GM18868 (cell line): ENCODE measurements at regions not wholly inside any gene's neighbourhood (a gene's known extent, or its start where the extent isn't known, plus 50 kb on each side); places are given as distances from the start of the nearest gene placed in this dataset.

ENCODE experiments used
- ATAC-seq: cut with Tn5 transposase; IDR thresholded peaks from one replicate; pipeline ENCODE4 v1.9.1; 2021; ENCODE audit warnings: mild to moderate bottlenecking, moderate library complexity; ENCODE audit not compliant: unreplicated experiment

DNA sequence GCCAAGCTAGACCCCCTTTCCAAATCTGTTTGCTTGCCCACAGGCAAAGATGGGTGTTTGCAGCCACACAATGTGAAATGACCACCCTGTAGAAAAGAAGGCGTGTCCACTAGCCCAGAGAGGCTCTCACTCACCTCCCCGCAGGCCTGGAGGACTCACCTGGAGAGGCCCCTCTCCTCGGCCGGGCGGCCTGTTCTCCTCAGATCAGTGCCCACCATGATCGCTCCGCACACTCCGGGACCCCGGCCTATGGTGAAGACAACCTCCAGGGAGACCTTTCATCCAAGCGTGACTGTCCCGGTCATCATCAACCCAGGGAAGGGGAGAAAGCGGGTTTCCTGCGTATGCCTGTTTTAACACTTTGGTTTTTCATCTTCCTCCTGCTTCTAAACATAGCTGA is 328.7 kb upstream of the SALL3 start:
- no peak for ATAC-seq

GRCh38 chr18:78652001-78652545 is 327.5 kb upstream of the SALL3 start:
- no peak for ATAC-seq

DNA sequence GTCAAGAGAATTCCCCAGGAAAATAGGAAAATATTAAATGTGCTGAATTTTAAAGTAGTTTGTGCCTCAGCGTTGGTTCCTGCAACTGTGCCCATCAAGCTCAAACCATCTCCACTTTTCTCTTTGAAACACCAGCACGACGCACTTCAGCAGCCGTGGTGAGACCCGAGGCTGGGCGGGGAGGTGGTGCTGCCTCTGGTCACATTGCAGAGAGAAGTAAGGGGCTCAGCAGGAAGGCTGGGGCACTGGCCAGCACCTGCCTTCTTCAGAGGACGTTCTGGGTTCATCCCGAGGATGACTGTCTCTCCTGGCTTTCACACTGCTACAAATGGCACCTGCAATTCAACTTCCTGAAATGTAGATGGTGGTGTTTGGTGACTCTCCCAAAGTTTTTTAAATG is 323.7 kb upstream of the SALL3 start:
- no peak for ATAC-seq

GRCh38 chr18:78656346-78656925 is 323.2 kb upstream of the SALL3 start:
- ATAC-seq = no peak

DNA sequence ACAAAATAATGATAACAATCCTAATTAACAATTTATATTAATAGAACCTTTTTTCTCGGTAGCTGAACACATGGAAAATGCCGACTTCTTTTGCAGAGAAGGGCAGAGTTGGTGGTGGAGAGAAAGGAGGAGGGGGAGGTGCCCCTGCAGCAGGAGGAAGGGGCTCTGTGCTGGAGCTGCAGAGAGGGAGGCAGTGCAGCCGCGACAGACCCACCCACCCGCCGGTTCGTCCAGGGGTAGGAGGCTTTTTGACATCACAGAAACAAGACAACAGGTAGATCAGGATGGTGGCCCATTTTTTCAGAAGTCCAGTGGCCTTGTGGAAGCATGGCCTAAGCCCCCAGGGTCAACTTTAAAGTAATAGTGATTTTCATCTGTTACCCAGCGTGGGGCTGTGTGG is 321.1 kb upstream of the SALL3 start:
- no peak for ATAC-seq

DNA sequence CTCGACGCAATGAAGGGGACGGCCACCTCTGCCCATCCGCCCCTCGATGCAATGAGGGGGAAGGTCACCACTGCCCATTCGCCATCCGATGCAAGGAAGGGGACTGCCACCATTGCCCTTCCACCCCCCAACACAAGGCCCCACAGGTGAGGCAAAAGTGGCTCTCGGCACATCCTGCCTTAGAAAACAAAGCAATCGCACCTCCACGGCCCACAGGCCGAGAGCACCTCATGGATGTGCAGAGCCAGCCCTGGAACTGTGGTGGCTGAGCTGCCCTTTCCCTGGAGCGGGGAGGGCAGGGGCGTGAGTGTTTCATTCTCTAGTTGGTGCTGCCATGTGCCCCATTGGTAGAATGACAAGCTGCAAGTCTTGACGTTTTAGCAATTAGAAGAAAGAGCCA is 320.6 kb upstream of the SALL3 start:
- no peak for ATAC-seq

DNA sequence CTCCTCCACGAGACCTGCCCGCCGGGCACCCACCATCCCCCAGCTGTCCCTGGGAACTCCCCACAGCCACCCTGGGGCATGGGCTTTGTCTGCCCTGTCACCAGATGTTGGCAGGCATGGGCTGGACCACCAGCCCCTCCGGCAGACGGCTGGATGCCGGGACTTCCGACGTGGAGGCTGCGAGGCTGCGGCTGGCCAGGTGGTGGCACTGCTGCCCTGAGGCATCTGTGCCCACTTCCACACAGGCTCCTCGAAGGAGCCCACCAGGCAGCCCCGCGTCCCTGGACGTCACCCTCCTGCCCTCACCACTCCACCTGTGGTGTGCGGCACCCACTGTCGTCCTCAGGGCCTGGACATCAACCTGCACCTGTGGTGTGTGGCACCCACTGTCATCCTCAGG is 319.9 kb upstream of the SALL3 start:
- ATAC-seq = no peak

DNA sequence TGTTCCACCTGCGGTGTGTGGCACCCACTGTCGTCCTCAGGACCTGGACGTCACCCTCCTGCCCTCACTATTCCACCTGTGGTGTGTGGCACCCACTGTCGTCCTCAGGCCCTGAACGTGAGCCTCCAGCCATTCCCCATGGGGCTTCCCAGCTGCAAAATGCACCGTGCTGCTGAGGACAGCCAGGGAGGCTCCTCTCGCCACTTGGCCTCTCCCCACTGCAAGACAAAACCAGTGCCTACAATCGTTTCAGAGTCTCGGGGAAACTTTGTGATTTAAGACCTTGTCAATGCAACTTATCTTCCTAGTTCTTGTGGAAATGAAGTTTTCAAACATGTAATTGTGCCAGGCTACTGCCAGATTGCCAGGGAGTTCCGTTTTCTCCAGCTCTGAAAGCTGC is 319.3 kb upstream of the SALL3 start:
- no peak for ATAC-seq

- ATAC-seq = no peak
These were observed 318.3 kb upstream of the SALL3 start for GRCh38 chr18:78661316-78661715.

GRCh38 chr18:78662879-78663278 is 316.7 kb upstream of the SALL3 start:
- ATAC-seq = no peak

- ATAC-seq = no peak
These were observed 315.6 kb upstream of the SALL3 start for GRCh38 chr18:78664048-78664447.

DNA sequence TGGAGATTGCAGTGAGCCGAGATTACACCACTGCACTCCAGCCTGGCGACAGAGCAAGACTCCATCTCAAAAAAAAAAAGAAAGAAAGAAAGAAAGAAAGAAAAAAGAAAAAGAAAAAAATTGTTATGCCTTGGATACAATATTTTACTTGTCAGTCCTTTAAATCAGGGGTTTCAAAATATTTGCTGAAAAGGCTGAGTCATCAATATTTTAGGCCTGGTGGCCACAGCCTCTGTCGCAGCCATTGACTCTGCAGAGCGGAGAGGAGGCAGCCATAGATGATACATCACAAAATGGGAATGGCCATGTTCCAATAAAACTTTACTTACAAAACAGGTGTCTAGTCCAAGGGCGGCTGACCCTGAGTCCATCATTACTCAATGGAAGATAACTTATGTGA is 314.8 kb upstream of the SALL3 start:
- no peak for ATAC-seq

GRCh38 chr18:78665644-78666043 is 314.0 kb upstream of the SALL3 start:
- no peak for ATAC-seq

DNA sequence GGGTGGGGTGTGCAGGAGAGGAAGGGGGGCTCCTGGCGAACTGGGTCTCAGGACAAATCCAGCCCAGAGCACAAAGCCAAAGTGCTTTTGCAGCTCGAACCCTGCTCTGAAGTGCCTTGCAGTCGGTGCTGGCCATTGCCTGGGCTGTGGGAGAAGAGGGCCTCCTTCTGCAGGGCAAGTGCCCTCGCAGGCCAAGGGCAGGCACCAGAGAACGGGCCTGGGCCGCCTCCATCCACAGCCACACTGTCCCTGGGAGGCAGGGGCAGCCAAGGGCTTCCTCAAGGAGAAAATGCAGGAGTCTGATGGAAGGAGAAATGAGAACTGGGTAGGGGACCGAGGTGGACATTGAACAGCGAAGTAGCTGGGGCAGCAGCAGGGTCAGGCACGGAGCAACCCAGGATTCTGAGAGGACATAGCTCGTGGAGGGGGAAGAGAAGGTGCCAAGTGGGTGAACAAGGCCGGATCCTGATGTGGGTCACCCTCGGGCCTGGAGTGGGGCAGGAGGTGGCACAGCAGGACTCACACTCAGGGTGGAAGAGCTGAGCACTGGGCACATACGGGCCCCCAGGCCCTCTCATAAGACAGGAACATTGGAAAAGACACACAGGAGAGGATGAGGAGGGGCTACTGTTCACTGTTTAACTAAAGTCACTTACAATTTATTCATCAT is 312.8 kb upstream of the SALL3 start:
- ATAC-seq = no peak

DNA sequence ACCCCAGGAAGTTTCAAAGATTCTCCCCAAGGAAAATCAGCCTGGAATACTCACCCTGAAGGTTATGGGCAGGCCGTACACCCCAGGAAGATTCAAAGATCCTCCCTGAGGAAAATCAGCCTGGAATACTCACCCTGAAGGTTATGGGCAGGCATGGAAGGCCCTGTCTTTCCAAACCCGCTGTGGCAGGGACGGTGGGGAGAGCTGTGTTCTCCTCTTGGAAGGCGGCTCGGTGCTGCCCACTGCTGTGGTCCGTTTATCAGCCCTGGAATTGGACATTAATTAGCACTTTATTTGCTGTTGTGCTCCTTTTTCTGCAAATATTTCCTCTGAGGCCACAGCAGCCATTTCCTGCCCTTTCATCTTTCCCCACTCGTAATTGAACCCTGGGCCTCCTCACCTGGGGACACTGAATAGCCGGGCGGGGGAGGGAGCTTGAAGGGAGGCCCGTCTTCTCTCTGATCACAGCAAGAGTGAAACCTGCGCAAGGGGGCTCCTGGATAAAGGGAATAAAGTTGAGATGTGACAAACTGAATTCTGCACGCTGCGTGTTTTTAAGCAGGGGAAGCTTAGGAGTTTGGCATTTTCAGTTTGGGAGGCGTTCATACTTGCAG is 308.7 kb upstream of the SALL3 start:
- ATAC-seq = no peak

DNA sequence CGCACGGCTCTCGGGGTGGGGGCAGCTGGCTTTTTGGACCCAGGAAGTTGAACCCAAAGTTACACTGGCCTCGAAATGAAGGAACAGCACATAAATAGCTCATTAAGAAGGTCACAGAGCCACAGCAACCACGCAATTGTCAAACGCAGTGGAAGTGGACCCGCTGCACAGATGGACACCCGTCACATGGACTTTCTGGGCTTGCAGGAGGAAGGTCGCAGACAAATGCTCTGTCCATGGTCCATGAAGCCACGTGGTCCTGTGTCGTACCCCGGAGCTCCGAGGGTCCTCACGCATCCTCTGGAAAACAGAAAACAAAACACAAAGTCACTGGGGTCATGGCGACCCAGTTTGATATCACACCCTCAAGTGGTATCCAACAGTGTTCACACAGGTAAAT is 308.1 kb upstream of the SALL3 start:
- ATAC-seq = no peak

DNA sequence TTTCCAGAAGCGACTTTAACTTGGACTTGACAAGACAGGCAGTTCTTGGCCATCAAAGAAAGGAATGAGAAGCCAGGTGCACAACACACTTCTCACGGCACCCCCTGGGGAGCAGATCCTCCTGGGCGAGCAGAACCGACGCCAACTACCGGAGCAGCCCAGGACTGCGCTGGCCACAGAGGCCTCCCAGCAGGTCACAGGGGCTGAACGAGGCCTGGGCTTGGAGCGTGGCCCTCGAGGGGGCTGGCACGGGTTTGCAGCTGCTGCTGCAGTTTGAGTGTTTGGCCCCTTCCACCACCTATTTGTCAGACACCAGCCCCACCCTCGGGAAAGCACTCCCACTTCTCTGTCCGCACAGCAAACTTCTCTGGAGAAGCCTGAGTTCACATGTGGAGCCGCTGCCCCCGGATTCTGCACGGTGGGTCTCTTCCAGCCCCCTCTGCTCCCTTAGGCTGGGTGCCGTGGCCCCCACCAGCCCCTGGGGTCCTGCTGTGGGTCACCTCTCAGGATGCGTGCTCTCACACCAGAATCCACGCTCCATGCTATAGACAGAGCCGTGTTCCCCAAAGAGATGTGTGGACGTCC is 306.7 kb upstream of the SALL3 start:
- no peak for ATAC-seq

- ATAC-seq = no peak
These were observed 305.9 kb upstream of the SALL3 start for GRCh38 chr18:78673516-78674321.

- no peak for ATAC-seq
These were observed 304.4 kb upstream of the SALL3 start for GRCh38 chr18:78675231-78675630.

GRCh38 chr18:78676622-78677482 is 302.8 kb upstream of the SALL3 start:
- no peak for ATAC-seq
